ENCODE measurements at regions not wholly inside any gene's neighbourhood (a gene's known extent, or its start where the extent isn't known, plus 50 kb on each side); places are given as distances from the start of the nearest gene placed in this dataset.
"Not testable (repeated sequence)": the region's sequence is repeated elsewhere in the genome, so short reads cannot be mapped to it uniquely, and the experiment has no call there.

DNA sequence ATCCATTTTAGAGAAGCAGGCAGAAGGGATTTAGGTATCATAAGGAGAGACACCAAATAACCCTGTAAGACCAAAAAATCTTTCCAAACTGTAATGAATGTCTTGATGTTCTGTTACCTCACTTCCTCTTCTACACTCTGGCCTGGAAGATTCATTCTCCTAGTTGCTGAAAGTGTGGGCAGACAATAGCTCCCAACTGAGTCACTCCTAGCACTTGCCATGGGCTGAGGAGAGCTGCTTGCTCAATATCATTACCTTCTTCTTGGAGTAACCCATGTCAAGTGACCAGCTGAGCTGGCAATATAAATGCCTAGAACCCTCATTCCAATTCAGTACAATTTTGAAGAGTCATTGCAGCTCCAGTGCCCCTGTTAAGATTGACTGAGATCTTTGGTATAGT lies 1985.5 kb upstream of the CDH6 start:
- no peak for DNase-seq

DNA sequence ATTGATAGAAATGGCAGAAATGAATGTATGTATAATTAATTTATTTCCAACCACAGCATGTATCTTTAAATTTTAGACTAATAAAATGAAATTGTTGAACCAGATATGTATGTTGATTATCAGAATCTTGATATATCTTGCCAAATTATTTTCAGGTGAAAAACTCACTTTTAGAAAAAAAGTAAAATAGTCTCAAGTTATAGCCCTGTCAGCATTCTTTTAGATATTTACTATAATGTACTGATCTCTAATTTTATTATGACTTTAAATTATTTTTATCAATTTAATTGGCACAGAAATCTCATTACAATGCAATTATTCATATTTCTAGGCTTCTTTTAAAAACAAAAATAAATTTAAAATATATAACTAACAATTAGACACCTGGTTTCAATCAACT lies 1990.4 kb upstream of the CDH6 start:
- DNase-seq = no peak

DNA sequence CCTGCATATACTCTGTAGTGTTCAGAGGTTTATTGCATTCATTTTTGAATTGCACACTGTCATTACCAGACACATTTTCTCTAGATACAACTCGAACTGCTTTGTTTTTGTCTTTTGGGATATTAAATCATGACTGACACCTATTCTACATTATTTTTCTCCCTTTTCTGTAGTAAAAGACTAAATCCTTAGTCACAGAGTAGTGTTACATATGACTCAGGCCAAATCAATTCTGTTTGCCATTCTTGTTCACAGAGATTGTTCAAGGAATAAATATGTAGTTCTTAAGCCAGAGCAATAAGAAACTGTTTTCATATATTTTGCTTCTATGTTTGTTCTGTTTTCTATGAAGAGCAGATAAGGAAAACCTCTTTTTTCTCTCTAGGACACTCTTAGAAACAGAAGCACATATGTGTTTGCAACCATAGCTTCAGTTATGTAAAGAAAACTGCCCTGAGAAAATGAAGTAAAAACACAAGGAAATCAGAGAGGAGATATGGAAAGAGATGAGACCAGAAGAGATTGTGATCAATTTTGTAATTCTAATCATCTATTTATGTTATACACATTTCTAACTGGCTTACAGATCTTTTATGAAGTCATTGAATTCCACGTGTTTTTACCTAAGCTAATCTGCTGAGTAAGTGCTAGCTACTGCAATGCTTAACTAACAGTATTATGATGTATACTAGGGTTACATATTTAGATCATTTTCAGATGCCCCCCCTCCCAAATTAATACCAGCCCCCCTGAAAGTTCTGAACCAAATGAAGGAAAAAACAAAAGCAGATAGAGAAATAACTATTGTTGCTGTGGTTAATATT lies 1995.6 kb upstream of the CDH6 start:
- DNase-seq = no peak

DNA sequence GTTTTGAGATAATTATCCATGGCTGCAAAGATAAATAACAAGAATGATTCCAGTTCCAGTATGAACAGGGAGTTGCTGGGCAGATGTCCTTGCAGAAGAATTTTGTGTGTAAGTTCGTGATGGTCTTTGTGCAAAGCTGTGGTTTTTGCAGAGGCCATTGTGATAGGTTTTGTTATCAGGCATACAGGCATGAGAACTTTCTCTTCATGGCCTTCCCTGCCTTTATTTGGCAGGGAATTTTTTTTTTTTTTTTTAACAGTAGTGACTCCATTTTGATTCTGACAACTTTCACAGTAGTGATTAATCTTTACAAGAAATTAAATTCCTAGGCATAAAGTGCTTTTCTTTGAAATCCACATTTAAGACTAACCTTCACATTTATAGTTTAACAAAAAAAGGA lies 1999.5 kb upstream of the CDH6 start:
- DNase-seq = no peak

DNA sequence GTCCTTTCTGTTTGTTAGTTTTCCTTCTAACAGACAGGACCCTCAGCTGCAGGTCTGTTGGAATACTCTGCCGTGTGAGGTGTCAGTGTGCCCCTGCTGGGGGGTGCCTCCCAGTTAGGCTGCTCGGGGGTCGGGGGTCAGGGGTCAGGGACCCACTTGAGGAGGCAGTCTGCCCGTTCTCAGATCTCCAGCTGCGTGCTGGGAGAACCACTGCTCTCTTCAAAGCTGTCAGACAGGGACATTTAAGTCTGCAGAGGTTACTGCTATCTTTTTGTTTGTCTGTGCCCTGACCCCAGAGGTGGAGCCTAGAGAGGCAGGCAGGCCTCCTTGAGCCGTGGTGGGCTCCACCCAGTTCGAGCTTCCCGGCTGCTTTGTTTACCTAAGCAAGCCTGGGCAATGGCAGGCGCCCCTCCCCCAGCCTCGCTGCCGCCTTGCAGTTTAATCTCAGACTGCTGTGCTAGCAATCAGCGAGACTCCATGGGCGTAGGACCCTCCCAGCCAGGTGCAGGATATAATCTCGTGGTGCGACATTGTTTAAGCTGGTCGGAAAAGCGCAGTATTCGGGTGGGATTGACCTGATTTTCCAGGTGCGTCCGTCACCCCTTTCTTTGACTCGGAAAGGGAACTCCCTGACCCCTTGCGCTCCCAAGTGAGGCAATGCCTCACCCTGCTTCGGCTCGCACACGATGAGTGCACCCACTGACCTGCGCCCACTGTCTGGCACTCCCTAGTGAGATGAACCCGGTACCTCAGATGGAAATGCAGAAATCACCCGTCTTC lies 2002.0 kb upstream of the CDH6 start:
- not testable (repeated sequence) for DNase-seq

DNA sequence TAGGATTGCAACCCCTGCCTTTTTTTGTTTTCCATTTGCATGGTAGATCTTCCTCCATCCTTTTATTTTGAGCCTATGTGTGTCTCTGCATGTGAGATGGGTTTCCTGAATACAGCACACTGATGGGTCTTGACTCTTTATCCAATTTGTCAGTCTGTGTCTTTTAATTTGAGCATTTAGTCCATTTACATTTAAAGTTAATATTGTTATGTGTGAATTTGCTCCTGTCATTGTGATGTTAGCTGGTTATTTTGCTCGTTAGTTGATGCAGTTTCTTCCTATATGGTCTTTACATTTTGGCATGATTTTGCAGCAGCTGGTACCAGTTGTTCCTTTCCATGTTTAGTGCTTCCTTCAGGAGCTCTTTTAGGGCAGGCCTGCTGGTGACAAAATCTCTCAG lies 2003.1 kb upstream of the CDH6 start:
- DNase-seq = not testable (repeated sequence)

DNA sequence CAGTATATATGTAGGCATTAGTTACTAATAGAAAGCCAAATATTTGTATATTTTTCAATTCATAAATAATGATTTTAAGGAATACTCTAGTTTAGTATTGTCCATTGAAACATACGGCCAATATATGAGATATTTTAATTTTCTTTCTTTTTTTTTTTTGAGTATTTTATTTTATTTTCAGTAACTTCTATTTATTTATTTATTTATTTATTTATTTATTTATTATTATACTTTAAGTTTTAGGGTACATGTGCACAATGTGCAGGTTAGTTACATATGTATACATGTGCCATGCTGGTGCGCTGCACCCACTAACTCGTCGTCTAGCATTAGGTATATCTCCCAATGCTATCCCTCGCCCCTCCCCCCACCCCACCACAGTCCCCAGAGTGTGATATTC lies 2007.1 kb upstream of the CDH6 start:
- DNase-seq = not testable (repeated sequence)

DNA sequence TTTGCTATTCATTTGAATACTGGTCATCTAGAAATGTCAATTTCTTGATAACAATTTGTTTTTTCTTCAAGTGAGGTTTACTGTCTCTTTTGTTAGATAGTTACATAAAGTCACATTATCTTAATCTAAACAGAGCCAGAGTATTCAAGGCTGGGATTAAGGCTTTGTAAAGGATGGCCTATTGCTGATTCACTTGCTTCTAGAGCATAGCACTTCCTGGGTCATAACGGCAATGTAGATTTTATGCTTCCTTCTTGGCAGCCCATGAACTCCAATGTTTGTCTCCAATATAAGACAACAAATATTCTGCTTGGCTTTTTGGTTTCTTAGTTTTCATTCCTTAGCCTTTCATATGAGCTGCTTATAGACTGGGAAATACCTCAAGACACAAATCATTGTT lies 2007.9 kb upstream of the CDH6 start:
- no peak for DNase-seq

DNA sequence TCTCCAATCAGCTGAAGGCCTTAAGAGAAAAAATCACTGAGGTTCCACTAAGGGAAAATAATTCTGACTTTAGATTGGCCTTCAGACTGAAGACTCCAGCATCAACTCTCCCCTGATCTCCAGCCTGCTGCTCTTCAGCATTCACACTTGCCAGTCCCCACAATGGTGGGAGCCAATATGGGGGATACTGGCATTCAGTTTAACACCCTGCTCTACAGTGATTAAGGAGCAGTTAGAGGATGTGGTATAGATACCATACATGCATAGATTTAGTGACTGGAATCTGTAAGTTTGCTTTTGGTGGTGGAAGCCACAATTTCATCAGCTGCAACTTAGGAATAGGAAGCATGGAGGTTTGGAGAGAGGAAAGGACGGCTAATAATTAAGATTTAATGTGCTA lies 2017.7 kb upstream of the CDH6 start:
- DNase-seq = no peak

DNA sequence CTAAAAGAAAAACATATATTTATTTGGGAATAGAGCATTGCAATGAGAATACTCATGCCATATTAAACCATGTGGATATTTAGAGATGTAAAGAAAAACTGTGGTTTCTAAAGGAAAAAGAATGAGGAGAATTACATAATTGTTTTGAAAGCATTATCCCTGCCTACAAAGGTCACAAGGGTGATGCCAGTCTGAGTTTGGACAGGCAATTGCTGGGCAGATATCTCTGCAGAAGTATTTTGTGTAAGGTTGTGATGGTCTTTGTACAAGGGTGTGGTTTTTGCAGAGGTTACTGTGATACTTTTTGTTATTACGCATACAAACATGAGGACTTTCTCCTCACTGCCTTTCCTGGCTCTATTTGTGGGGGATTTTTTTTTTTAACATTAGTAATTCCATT lies 2022.9 kb upstream of the CDH6 start:
- no peak for DNase-seq

DNA sequence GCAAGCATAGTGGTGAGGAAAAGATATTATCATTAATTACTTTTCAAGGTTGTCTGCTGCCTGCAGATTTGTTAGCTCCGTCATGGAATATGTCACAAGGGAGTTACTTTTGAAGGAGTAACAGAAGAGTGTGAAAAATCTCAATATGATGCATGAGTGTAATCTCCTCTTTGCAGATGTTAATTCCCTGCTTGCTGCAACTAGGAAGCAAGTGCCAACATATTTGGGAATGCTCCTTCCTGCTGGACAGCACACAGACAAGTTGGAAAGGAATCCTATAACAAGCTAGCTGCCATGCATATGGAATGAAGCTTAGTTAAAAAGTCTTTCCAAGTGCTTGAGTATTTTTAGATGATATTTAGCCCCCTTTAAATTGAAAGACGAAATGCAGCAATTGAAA lies 2023.6 kb upstream of the CDH6 start:
- DNase-seq = no peak

DNA sequence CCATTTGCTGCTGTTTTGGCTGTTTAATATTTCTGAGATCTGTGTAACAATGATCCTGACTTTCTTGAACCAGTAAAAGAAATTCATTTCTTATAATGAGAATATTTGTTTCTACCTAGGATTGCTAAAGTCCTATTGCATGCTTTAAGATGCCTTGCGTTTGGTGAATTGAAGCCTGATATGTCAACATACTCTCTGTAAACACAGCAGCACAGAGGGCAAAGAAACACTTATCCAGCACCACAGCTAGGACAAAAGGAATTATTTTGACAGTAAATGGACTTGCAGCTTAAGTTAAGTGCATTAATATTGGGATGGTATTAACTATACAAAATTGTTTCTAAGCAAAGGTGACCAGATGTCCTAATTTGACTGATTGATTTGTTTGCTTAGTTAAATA lies 2031.2 kb upstream of the CDH6 start:
- no peak for DNase-seq

DNA sequence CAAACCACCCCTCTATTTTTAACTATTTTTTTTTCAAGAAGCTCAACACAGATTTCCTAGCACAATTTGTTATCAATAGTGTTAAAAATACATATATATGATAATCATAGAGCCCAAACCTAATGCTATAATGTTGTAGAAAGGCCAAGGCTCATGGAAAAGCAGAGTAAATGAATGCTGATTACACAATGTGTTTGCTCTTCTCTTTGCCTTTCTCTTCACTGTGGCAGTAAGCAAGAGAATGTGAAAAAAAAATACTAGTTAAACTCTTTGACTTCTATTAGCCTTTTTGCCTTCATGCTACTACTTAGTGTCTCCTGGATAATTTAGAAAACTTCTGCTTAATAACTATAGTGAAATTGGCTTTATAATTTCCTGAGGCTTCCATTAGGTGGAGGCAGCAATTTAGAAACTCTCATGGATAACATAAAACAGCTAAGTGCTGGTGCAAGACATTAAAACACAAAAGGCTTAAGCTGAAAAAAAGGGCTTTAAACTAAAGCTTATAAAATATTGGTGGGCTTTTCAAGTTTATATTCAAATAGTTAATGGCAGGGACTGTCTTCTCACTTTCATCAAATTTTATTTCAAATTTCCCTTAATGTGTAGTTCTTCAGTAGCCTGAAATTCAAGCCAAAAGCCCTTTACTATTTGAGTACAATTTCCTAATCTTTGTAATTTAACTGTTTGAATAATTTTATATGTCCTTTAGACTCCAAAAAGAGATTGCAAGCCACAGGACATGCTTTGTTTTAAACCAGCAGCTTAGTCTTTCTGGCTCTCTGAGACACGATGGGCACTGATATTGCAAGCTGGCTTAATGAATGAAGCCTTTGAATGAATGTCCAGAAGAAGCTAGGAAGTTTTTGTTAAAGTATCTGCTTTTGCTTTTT lies 2031.8 kb upstream of the CDH6 start:
- DNase-seq = no peak

DNA sequence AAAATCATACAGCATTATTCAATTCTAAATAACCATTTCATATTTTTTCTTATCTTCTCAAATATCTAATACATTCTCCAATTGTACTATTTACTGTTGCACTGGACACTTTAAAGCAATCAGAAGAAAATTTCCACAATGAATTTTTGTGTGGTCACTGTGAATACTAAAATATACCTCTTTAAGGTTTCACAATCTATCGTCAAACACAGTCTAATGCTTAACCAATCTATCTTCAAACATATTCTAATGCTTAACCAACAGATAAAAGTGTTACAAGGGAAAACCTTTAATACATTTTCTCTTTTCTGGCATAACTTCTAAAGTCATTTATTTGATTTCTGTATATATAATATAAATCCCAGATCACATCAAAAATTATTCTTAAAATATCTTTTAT lies 2035.5 kb upstream of the CDH6 start:
- DNase-seq = no peak

DNA sequence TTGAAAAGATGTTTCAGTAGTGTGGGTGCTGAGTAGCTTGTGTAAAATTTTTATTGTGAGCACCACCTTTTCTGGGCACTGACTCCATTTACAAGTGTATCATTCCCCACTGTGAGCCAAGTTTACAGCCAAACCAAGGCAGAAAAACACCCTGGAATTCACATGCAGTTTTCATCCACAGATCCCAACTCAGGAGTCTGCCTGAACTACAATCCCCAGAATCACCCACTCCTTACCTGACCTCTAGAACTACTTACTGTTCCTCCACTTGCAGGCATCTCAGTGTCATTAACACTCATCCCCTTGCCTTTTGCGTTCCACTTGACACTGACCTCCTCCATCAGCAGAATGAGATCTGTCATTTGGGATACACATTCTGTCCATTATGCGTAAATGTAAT lies 2042.6 kb upstream of the CDH6 start:
- no peak for DNase-seq

DNA sequence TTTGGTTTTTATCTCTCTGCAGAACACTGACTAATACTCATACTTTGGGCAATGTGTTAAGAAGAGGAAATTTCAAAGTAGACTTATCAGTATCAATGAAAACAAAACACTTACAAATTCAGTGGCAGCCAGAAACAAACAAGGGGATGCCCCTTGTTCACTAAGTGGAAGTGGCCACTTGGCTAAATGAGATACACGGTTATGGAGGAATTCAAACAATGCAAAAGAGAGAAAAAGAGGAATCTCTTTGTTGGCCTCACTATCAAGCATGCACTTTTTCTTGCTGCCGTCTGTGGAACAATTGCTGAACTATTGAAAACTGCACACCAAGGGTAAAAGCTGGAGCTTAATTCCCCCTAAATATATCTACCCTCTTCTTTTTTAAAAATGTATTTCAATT lies 2044.9 kb upstream of the CDH6 start:
- no peak for DNase-seq

DNA sequence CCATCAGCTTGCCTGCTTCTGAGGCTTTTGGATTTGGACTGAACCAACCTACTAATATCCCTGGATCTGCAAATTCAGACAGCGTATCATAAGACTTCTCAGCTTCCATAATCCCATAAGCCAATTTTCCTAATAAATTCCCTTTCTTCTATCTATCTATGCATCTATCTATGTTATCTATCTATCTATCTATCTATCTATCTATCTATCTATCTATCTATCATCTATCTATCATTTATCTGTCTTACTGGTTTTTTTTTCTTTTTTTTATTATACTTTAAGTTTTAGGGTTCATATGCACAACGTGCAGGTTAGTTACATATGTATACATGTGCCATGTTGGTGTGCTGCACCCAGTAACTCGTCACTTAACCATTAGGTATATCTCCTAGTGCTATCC lies 2045.4 kb upstream of the CDH6 start:
- no peak for DNase-seq

DNA sequence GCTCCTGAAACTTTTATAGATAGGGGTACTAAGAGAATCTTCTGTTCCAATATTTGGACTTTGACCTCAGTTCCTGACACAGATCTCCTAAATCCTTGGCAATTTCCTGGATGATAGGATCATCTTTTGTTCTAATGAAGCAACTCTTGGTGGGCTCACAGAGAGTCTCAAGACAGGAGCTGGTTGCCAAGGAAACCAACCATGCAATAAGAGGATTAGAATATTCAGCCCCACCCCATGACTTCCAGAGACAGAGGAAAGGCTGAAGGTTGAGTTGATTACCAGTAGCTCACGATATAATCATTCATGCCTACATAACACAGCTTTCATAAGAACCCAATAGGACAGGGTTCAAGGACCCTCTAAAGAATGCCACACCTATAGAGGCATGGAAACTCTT lies 2050.2 kb upstream of the CDH6 start:
- DNase-seq = no peak

DNA sequence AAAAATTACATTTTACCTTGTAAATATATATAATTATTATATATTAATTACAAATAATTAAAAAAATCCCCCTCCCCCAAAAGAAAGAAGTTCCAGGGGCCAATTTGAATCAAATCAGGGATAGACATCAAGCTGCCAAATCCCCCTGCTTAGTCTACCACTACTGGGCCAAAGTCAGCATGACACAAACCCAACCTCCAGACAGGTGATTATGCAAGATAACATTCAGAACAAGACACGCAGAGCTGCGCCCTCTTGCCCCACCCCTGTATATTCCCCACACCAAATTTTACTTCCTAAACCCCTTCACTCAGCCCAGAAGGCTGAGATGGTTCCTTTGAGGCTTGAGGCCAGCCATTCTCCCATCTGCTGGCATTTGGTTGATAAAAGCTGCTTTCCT lies 2059.1 kb upstream of the CDH6 start:
- no peak for DNase-seq

DNA sequence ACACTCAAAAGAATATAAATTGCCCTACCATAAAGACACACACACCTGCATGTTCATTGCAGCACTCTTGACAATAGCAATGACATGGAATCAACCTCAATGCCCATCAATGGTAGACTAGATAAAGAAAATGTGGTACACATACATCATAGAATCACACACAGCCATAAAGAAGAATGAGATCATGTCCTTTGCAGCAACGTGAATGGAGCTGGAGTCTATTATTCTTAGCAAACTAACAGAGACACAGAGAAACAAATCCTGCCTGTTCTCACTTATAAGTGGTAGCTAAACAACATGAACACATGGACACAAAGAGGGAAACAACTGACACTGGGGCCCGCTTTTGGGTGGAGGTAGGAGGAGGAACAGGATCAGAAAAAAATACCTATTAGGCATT lies 2062.2 kb upstream of the CDH6 start:
- DNase-seq = no peak

DNA sequence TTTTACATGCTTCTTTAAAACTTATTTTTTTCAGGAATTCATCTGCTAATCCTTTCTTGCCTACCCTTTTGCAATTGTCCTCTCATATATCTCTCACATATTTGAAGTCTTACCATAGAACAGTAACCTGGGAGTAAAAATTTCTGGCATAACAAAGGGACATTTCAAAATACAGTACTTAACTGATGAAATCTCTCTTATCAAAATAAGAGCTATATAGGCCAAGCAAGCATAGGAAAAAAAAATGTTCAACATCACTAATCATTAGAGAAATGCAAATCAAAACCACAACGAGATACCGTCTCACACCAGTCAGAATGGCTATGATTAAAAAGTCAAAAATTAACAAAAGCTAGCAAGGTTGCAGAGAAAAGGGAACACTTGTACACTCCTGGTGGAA lies 2062.7 kb upstream of the CDH6 start:
- no peak for DNase-seq

DNA sequence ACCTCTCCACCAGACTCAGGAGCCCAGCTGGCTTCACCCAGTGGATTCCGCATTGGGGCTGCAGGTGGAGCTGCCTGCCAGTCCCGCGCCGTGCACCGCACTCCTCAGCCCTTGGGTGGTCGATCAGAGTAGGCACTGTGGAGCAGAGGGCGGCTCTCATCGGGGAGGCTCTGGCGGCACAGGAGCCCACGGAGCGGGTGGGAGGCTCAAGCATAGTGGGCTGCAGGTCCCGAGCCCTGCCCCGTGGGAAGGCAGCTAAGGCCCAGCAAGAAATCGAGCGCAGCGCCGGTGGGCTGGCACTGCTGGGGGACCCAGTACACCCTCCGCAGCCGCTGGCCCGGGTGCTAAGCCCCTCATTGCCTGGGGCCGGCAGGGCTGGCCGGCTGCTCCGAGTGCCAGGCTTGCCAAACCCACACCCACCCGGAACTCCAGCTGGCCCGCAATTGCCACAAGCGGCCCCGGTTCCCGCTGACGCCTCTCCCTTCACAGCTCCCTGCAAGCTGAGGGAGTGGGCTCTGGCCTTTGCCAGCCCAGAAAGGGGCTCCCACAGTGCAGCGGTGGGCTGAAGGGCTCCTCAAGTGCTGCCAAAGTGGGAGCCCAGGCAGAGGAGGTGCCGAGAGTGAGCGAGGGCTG lies 2065.8 kb upstream of the CDH6 start:
- not testable (repeated sequence) for DNase-seq

DNA sequence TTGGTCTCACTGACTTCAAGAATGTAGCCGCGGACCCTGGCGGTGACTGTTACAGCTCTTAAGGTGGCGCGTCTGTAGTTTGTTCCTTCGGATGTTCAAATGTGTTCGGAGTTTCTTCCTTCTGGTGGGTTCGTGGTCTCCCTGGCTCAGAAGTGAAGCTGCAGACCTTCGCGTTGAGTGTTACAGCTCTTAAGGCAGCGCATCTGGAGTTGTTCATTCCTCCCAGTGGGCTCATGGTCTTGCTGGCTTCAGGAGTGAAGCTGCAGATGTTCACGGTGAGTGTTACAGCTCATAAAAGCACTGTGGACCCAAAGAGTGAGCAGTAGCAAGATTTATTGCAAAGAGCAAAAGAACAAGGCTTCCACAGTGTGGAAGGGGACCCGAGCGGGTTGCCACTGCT lies 2067.0 kb upstream of the CDH6 start:
- not testable (repeated sequence) for DNase-seq

Data from NCI-H446 treated with DMSO at 0.1 percent for 48 hours (cell line).